GM23338 (cell line): ENCODE measurements at regions not wholly inside any gene's neighbourhood (a gene's known extent, or its start where the extent isn't known, plus 50 kb on each side); places are given as distances from the start of the nearest gene placed in this dataset.

Experiments used
- ATAC-seq: fragments of 200-7000 bp; cut with Tn5 transposase; 3 replicates; pipeline ENCODE4 v1.9.1; 2020
- DNase-seq: peaks from one replicate; pipeline ENCODE4 v3.0.0-alpha.2; 2015; ENCODE audit warnings: low spot score
- H2AFZ ChIP-seq: fragments of 200-600 bp; sonication (generic); 2 replicates; pipeline ENCODE4 v1.8.0; 2016; ENCODE audit warnings: antibody characterized with exemption, mild to moderate bottlenecking, moderate library complexity
- H3F3A ChIP-seq: fragments of 200-600 bp; sonication (generic); replicated peaks from 2 replicates; pipeline ENCODE4 v1.8.0; 2017; ENCODE audit warnings: antibody characterized with exemption, mixed run types, low read depth
- H3K27ac ChIP-seq: fragments of 200-600 bp; sonication (generic); 2 replicates; pipeline ENCODE4 v1.6.1; 2016; ENCODE audit warnings: low read depth
- H3K27me3 ChIP-seq: fragments of 200-600 bp; sonication (generic); 2 replicates; pipeline ENCODE4 v1.8.0; 2016; ENCODE audit warnings: mild to moderate bottlenecking, mixed run types, moderate library complexity; ENCODE audit not compliant: insufficient read depth
- H3K36me3 ChIP-seq: fragments of 200-600 bp; sonication (generic); 2 replicates; pipeline ENCODE4 v1.8.0; 2016; ENCODE audit warnings: mild to moderate bottlenecking; ENCODE audit not compliant: insufficient read depth
- H3K4me1 ChIP-seq: fragments of 200-600 bp; sonication (generic); 2 replicates; pipeline ENCODE4 v1.8.0; 2016; ENCODE audit warnings: mild to moderate bottlenecking, moderate library complexity; ENCODE audit not compliant: insufficient read depth
- H3K4me2 ChIP-seq: fragments of 200-600 bp; sonication (generic); 2 replicates; pipeline ENCODE4 v1.7.1; 2017; ENCODE audit warnings: mixed run types
- H3K4me3 ChIP-seq: fragments of 200-600 bp; sonication (generic); 2 replicates; pipeline ENCODE4 v1.6.1; 2016; ENCODE audit warnings: mixed run types
- H3K79me2 ChIP-seq: fragments of 200-600 bp; sonication (generic); replicated peaks from 2 replicates; pipeline ENCODE4 v1.8.0; 2017; ENCODE audit warnings: mild to moderate bottlenecking; ENCODE audit not compliant: insufficient read depth
- H3K9me2 ChIP-seq: fragments of 200-600 bp; sonication (generic); 2 replicates; pipeline ENCODE4 v1.8.0; 2017; ENCODE audit not compliant: insufficient read depth
- H4K20me1 ChIP-seq: fragments of 200-600 bp; sonication (generic); replicated peaks from 2 replicates; pipeline ENCODE4 v1.8.0; 2017; ENCODE audit warnings: mild to moderate bottlenecking; ENCODE audit not compliant: insufficient read depth
- H3K27ac Mint-ChIP-seq: 2 replicates; pipeline ENCODE4 v1.8.0; 2020; ENCODE audit warnings: inconsistent platforms, mild to moderate bottlenecking, moderate library complexity, mixed read lengths
- H3K27me3 Mint-ChIP-seq: 3 replicates; pipeline ENCODE4 v1.8.0; 2022; ENCODE audit warnings: low read depth, mild to moderate bottlenecking, moderate library complexity, mixed read lengths, inconsistent platforms; ENCODE audit not compliant: insufficient read depth, poor library complexity
- H3K36me3 Mint-ChIP-seq: 3 replicates; pipeline ENCODE4 v1.8.0; 2021; ENCODE audit warnings: low read depth, mild to moderate bottlenecking, inconsistent platforms, moderate library complexity, mixed read lengths
- H3K4me1 Mint-ChIP-seq: 3 replicates; pipeline ENCODE4 v1.8.0; 2020; ENCODE audit warnings: mild to moderate bottlenecking, inconsistent platforms, mixed read lengths
- H3K4me3 Mint-ChIP-seq: 3 replicates; pipeline ENCODE4 v1.8.0; 2021; ENCODE audit warnings: moderate library complexity, mild to moderate bottlenecking, inconsistent platforms, mixed read lengths
- H3K9me3 Mint-ChIP-seq: 3 replicates; pipeline ENCODE4 v1.8.0; 2020; ENCODE audit warnings: moderate library complexity, mild to moderate bottlenecking, inconsistent platforms, mixed read lengths
- CREB1 ChIP-seq: fragments of 250-450 bp; sonication (Bioruptor Pico); IDR thresholded peaks from 2 replicates; pipeline ENCODE4 v1.5.0; 2020; ENCODE audit warnings: low read depth, mild to moderate bottlenecking, moderate library complexity
- JUNB ChIP-seq: IDR thresholded peaks from one replicate; pipeline ENCODE4 v1.6.1; 2016; ENCODE audit warnings: antibody characterized with exemption; ENCODE audit not compliant: unreplicated experiment
- ZNF331 ChIP-seq: fragments of 250-450 bp; sonication (Bioruptor Pico); IDR thresholded peaks from 2 replicates; pipeline ENCODE4 v1.5.0; 2020; ENCODE audit warnings: low read depth, mild to moderate bottlenecking, moderate library complexity
- TF ChIP-seq, protein P1 (sequence below): IDR thresholded peaks from one replicate; pipeline ENCODE4 v1.6.1; 2018; ENCODE audit warnings: antibody characterized with exemption; ENCODE audit not compliant: unreplicated experiment
- TF ChIP-seq, protein P2 (sequence below), 2 experiments: fragments of 200-600 bp in 1 of 2; sonication (generic) in 1 of 2; conservative IDR thresholded peaks; 2 replicates each; pipeline versions ENCODE4 v1.5.1 to v1.6.1; 2016 to 2017; ENCODE audit warnings: antibody characterized with exemption in 2 of 2, low read depth in 2 of 2, mild to moderate bottlenecking in 2 of 2, moderate library complexity in 1 of 2

DNA sequence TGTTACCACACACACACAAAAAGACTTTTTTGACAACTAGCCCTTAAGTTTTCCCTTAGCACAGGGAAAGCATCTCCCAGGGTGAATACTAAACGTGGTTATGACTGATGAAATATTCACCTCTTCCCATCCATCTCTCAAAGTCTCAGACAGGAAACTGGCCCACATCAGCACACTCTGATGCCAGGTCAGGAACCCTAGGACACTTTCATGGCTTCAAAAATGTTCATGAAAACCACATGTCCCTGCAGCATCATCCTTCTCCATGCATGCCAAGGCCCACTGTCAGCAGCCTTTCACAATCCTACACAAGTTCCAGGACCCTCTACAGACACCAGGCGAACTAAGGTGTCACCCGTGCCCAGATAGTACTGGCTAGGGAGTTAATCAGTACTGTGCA lies 68.7 kb downstream of the DNTTIP2 start:
- Histone ChIP-seq H4K20me1 (no peaks in the 10 kb centered on the region), H2AFZ (no peak overlapping the region), H3K27me3 (no peaks in the 10 kb centered on the region), H3F3A (no peaks in the 10 kb centered on the region), H3K79me2 (no peaks in the 10 kb centered on the region), H3K4me1 (peaks cover 26% of the 10 kb centered on the region), H3K4me2 (no peak overlapping the region), H3K4me3 (no peak overlapping the region), H3K9me2 (peaks cover 6% of the 10 kb centered on the region; the same call in 1 of the 2 replicates), H3K27ac (no peak overlapping the region), H3K36me3 (no peaks in the 10 kb centered on the region)
- Mint-ChIP-seq H3K36me3 (peaks cover 11% of the 10 kb centered on the region), H3K4me1 (peaks cover 27% of the 10 kb centered on the region), H3K4me3 (no peak overlapping the region), H3K9me3 (peaks cover 15% of the 10 kb centered on the region), H3K27me3 (peaks cover 7% of the 10 kb centered on the region), H3K27ac (no peak overlapping the region)
- no peak for ATAC-seq
- no peak for DNase-seq
- TF ChIP-seq, protein P1, sequence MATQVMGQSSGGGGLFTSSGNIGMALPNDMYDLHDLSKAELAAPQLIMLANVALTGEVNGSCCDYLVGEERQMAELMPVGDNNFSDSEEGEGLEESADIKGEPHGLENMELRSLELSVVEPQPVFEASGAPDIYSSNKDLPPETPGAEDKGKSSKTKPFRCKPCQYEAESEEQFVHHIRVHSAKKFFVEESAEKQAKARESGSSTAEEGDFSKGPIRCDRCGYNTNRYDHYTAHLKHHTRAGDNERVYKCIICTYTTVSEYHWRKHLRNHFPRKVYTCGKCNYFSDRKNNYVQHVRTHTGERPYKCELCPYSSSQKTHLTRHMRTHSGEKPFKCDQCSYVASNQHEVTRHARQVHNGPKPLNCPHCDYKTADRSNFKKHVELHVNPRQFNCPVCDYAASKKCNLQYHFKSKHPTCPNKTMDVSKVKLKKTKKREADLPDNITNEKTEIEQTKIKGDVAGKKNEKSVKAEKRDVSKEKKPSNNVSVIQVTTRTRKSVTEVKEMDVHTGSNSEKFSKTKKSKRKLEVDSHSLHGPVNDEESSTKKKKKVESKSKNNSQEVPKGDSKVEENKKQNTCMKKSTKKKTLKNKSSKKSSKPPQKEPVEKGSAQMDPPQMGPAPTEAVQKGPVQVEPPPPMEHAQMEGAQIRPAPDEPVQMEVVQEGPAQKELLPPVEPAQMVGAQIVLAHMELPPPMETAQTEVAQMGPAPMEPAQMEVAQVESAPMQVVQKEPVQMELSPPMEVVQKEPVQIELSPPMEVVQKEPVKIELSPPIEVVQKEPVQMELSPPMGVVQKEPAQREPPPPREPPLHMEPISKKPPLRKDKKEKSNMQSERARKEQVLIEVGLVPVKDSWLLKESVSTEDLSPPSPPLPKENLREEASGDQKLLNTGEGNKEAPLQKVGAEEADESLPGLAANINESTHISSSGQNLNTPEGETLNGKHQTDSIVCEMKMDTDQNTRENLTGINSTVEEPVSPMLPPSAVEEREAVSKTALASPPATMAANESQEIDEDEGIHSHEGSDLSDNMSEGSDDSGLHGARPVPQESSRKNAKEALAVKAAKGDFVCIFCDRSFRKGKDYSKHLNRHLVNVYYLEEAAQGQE, result no peak
- TF ChIP-seq CREB1 (CRISPR knock-in tag), result no peak

DNA sequence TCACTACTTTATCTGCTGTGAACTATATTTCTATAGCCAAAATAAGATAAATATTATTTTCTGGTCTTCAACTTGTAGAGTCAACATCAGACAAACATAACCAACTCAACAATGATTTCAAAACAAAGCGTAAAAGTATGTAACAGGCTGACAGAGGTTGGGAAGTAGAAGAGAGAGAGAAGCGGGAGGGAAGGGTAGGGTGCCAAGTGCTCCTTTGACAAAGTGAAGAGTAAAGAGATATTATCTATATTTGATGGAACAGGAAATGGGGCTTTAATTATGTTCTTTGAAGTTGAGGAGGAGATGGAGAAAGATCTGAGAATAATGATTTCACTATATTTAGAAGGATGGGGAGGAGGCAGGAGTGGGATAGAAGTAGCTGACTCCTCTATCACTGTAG lies 70.1 kb downstream of the DNTTIP2 start:
- H3K9me3 Mint-ChIP-seq, result peaks cover 15% of the 10 kb centered on the region
- H3K27me3 Mint-ChIP-seq, result peaks cover 6% of the 10 kb centered on the region
- Histone ChIP-seq H3F3A (no peaks in the 10 kb centered on the region), H4K20me1 (no peaks in the 10 kb centered on the region), H3K9me2 (peaks cover 6% of the 10 kb centered on the region; the same call in 1 of the 2 replicates), H3K79me2 (no peaks in the 10 kb centered on the region), H3K36me3 (no peaks in the 10 kb centered on the region), H3K4me1 (peaks cover 17% of the 10 kb centered on the region; the same call in 1 of the 2 replicates), H2AFZ (no peak overlapping the region), H3K27ac (no peak overlapping the region), H3K27me3 (no peaks in the 10 kb centered on the region), H3K4me2 (no peak overlapping the region), H3K4me3 (no peak overlapping the region)
- no peak overlapping the region for H3K27ac Mint-ChIP-seq
- no peak for ATAC-seq
- no peak for TF ChIP-seq ZNF331
- no peak for TF ChIP-seq JUNB
- TF ChIP-seq, protein P2, sequence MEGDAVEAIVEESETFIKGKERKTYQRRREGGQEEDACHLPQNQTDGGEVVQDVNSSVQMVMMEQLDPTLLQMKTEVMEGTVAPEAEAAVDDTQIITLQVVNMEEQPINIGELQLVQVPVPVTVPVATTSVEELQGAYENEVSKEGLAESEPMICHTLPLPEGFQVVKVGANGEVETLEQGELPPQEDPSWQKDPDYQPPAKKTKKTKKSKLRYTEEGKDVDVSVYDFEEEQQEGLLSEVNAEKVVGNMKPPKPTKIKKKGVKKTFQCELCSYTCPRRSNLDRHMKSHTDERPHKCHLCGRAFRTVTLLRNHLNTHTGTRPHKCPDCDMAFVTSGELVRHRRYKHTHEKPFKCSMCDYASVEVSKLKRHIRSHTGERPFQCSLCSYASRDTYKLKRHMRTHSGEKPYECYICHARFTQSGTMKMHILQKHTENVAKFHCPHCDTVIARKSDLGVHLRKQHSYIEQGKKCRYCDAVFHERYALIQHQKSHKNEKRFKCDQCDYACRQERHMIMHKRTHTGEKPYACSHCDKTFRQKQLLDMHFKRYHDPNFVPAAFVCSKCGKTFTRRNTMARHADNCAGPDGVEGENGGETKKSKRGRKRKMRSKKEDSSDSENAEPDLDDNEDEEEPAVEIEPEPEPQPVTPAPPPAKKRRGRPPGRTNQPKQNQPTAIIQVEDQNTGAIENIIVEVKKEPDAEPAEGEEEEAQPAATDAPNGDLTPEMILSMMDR (conservative IDR thresholded peaks at IDR 0.05; ENCODE audit: low read depth in 2 of 2), result no peak
- H3K4me1 Mint-ChIP-seq, result peaks cover 18% of the 10 kb centered on the region
- DNase-seq, result no peak
- H3K36me3 Mint-ChIP-seq, result peaks cover 11% of the 10 kb centered on the region
- no peak overlapping the region for H3K4me3 Mint-ChIP-seq
